MM.1S (cell line): ENCODE measurements at regions not wholly inside any gene's neighbourhood (a gene's known extent, or its start where the extent isn't known, plus 50 kb on each side); places are given as distances from the start of the nearest gene placed in this dataset.

Experiments
- EZH2 ChIP-seq: fragments of 300-600 bp; sonication (generic); optimal IDR thresholded peaks from 2 replicates; pipeline ENCODE3; 2017; ENCODE audit warnings: low read depth, mild to moderate bottlenecking, antibody characterized with exemption, low read length, mixed read lengths
- EZH2phosphoT487 ChIP-seq: fragments of 300-600 bp; sonication (generic); IDR thresholded peaks from 2 replicates; pipeline ENCODE4 v1.6.1; 2018; ENCODE audit warnings: antibody characterized with exemption, low read length
- TF ChIP-seq, protein P1 (sequence below): fragments of 300-600 bp; sonication (generic); IDR thresholded peaks from 2 replicates; pipeline ENCODE4 v1.5.1; 2016; ENCODE audit warnings: antibody characterized with exemption, low read length, mixed read lengths

DNA sequence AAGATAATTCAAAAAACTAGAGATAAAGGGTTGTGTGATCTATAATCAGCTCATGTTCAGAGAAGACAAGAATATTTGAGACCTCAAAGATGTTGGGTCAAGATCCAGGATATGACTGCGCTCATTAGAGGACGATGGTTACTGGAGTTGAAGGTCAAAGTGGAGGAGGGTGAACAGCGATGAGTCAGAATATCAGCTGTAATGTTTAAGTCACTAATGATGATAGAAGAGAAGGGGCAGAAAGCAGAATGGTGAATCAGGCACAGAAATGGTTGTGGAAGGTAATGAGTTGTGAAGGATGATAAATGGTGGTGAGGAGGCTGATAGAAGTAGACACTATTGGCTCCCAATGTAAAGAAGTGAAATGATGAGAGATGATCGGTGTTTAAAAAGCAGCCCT, 540.3 kb downstream of the INHBA start:
- TF ChIP-seq EZH2 (no peak), EZH2phosphoT487 (no peak)
- TF ChIP-seq, protein P1, sequence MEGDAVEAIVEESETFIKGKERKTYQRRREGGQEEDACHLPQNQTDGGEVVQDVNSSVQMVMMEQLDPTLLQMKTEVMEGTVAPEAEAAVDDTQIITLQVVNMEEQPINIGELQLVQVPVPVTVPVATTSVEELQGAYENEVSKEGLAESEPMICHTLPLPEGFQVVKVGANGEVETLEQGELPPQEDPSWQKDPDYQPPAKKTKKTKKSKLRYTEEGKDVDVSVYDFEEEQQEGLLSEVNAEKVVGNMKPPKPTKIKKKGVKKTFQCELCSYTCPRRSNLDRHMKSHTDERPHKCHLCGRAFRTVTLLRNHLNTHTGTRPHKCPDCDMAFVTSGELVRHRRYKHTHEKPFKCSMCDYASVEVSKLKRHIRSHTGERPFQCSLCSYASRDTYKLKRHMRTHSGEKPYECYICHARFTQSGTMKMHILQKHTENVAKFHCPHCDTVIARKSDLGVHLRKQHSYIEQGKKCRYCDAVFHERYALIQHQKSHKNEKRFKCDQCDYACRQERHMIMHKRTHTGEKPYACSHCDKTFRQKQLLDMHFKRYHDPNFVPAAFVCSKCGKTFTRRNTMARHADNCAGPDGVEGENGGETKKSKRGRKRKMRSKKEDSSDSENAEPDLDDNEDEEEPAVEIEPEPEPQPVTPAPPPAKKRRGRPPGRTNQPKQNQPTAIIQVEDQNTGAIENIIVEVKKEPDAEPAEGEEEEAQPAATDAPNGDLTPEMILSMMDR = no peak
